H9 (cell line): ENCODE measurements at regions not wholly inside any gene's neighbourhood (a gene's known extent, or its start where the extent isn't known, plus 50 kb on each side); places are given as distances from the start of the nearest gene placed in this dataset.
"Not testable (repeated sequence)": the region's sequence is repeated elsewhere in the genome, so short reads cannot be mapped to it uniquely, and the experiment has no call there.

ENCODE experiments used
- DNase-seq: peaks from one replicate; pipeline ENCODE4 v3.0.0-alpha.2; 2017
- H2AFZ ChIP-seq: one replicate; pipeline ENCODE4 v1.6.1; 2013; ENCODE audit warnings: mild to moderate bottlenecking, low read length, control low read depth, moderate library complexity
- H2AK5ac ChIP-seq: 2 replicates; pipeline ENCODE4 v1.6.1; 2013; ENCODE audit warnings: low read length, control low read depth, mixed read lengths; ENCODE audit not compliant: insufficient read length
- H2BK120ac ChIP-seq: one replicate; pipeline ENCODE4 v1.6.1; 2013; ENCODE audit warnings: low read depth, mild to moderate bottlenecking, low read length, control low read depth, inconsistent platforms; ENCODE audit not compliant: poor library complexity, severe bottlenecking
- H2BK12ac ChIP-seq: 2 replicates; pipeline ENCODE4 v1.6.1; 2013; ENCODE audit warnings: low read length, control low read depth, mixed read lengths, low read depth; ENCODE audit not compliant: insufficient read length
- H2BK15ac ChIP-seq: 2 replicates; pipeline ENCODE4 v1.6.1; 2013; ENCODE audit warnings: low read depth, low read length, control low read depth
- H2BK20ac ChIP-seq: one replicate; pipeline ENCODE4 v1.6.1; 2013; ENCODE audit warnings: low read depth, mild to moderate bottlenecking, low read length, control low read depth, inconsistent platforms; ENCODE audit not compliant: poor library complexity, severe bottlenecking
- H2BK5ac ChIP-seq: 2 replicates; pipeline ENCODE4 v1.6.1; 2013; ENCODE audit warnings: low read length, control low read depth, mixed read lengths; ENCODE audit not compliant: insufficient read length
- H3K14ac ChIP-seq: 2 replicates; pipeline ENCODE4 v1.6.1; 2013; ENCODE audit warnings: low read length, control low read depth; ENCODE audit not compliant: insufficient read depth
- H3K18ac ChIP-seq: 2 replicates; pipeline ENCODE4 v1.6.1; 2013; ENCODE audit warnings: low read depth, mild to moderate bottlenecking, mixed read lengths, low read length, control low read depth; ENCODE audit not compliant: insufficient read length
- H3K23ac ChIP-seq: 2 replicates; pipeline ENCODE4 v1.6.1; 2013; ENCODE audit warnings: low read length, control low read depth, mixed read lengths, low read depth; ENCODE audit not compliant: insufficient read length
- H3K23me2 ChIP-seq: 2 replicates; pipeline ENCODE4 v1.6.1; 2013; ENCODE audit warnings: low read depth, mild to moderate bottlenecking, mixed read lengths, low read length, control low read depth; ENCODE audit not compliant: insufficient read length, poor library complexity, severe bottlenecking
- H3K27ac ChIP-seq: 2 replicates; pipeline ENCODE4 v1.5.1; 2013; ENCODE audit warnings: low read length, control low read depth, mixed read lengths, low read depth; ENCODE audit not compliant: insufficient read length
- H3K27me3 ChIP-seq: 2 replicates; pipeline ENCODE4 v1.6.1; 2013; ENCODE audit warnings: low read length, control low read depth, inconsistent platforms; ENCODE audit not compliant: insufficient read depth
- H3K4ac ChIP-seq: 2 replicates; pipeline ENCODE4 v1.6.1; 2013; ENCODE audit warnings: low read depth, mild to moderate bottlenecking, control low read depth, inconsistent platforms, low read length, moderate library complexity
- H3K4me1 ChIP-seq: 2 replicates; pipeline ENCODE4 v1.6.1; 2013; ENCODE audit warnings: low read length, control low read depth, inconsistent platforms; ENCODE audit not compliant: insufficient read depth
- H3K4me2 ChIP-seq: 2 replicates; pipeline ENCODE4 v1.6.1; 2013; ENCODE audit warnings: low read length, control low read depth, mixed read lengths; ENCODE audit not compliant: insufficient read length, insufficient read depth
- H3K56ac ChIP-seq: 2 replicates; pipeline ENCODE4 v1.6.1; 2013; ENCODE audit warnings: low read depth, mild to moderate bottlenecking, mixed read lengths, low read length, control low read depth; ENCODE audit not compliant: insufficient read length
- H3K79me1 ChIP-seq: 2 replicates; pipeline ENCODE4 v1.6.1; 2013; ENCODE audit warnings: low read depth, mild to moderate bottlenecking, moderate library complexity, low read length, control low read depth, inconsistent platforms; ENCODE audit not compliant: insufficient read depth, poor library complexity, severe bottlenecking
- H3K79me2 ChIP-seq: 2 replicates; pipeline ENCODE4 v1.6.1; 2013; ENCODE audit warnings: low read length, control low read depth, inconsistent platforms; ENCODE audit not compliant: insufficient read depth
- H3K9ac ChIP-seq: 2 replicates; pipeline ENCODE4 v1.6.1; 2013; ENCODE audit warnings: low read length, control low read depth, mixed read lengths; ENCODE audit not compliant: insufficient read length; ENCODE audit errors: extremely low read depth
- H3K9me3 ChIP-seq: one replicate; pipeline ENCODE4 v1.6.1; 2013; ENCODE audit warnings: low read depth, low read length, inconsistent platforms; ENCODE audit not compliant: control insufficient read depth
- H3T11ph ChIP-seq: one replicate; pipeline ENCODE4 v1.6.1; 2013; ENCODE audit warnings: mild to moderate bottlenecking, low read length, control low read depth, inconsistent platforms
- H4K20me1 ChIP-seq: one replicate; pipeline ENCODE4 v1.6.1; 2013; ENCODE audit not compliant: control insufficient read depth, insufficient read length, insufficient read depth
- H4K5ac ChIP-seq: 2 replicates; pipeline ENCODE4 v1.6.1; 2013; ENCODE audit warnings: low read depth, mild to moderate bottlenecking, mixed read lengths, low read length, control low read depth; ENCODE audit not compliant: insufficient read length
- H4K8ac ChIP-seq: replicated peaks from 2 replicates; pipeline ENCODE4 v1.6.1; 2013; ENCODE audit warnings: low read length, control low read depth, mixed read lengths, low read depth; ENCODE audit not compliant: insufficient read length
- H4K91ac ChIP-seq: 2 replicates; pipeline ENCODE4 v1.6.1; 2013; ENCODE audit warnings: low read depth, mild to moderate bottlenecking, moderate library complexity, mixed read lengths, low read length, control low read depth; ENCODE audit not compliant: insufficient read length
- H3K27ac Mint-ChIP-seq, 3 experiments: 2 replicates in 2 of 3; 3 replicates in 1 of 3; pipeline ENCODE4 v1.8.0; 2020 to 2021; ENCODE audit warnings: mixed read lengths in 3 of 3, mild to moderate bottlenecking in 1 of 3, moderate library complexity in 1 of 3
- H3K27me3 Mint-ChIP-seq: 2 replicates; pipeline ENCODE4 v1.8.0; 2021; ENCODE audit warnings: low read depth, mild to moderate bottlenecking, moderate library complexity, mixed read lengths
- H3K36me3 Mint-ChIP-seq, 3 experiments: 2 replicates in 2 of 3; 3 replicates in 1 of 3; pipeline ENCODE4 v1.8.0; 2020 to 2021; ENCODE audit warnings: low read depth in 3 of 3, mixed read lengths in 3 of 3; ENCODE audit not compliant: insufficient read depth in 1 of 3
- H3K4me1 Mint-ChIP-seq, 2 experiments: 2 replicates each; pipeline ENCODE4 v1.8.0; 2020; ENCODE audit warnings: mixed read lengths in 2 of 2
- H3K4me3 Mint-ChIP-seq, 2 experiments: 2 replicates in 1 of 2; 3 replicates in 1 of 2; pipeline ENCODE4 v1.8.0; 2020 to 2021; ENCODE audit warnings: mild to moderate bottlenecking in 2 of 2, mixed read lengths in 2 of 2, moderate library complexity in 1 of 2
- H3K9me3 Mint-ChIP-seq, 2 experiments: 2 replicates in 1 of 2; 3 replicates in 1 of 2; pipeline ENCODE4 v1.8.0; 2020; ENCODE audit warnings: mild to moderate bottlenecking in 2 of 2, mixed read lengths in 2 of 2, moderate library complexity in 1 of 2
- WGBS: extraction: QIAGEN DNeasy Blood & Tissue Kit; methylation state at CpG from one replicate; pipeline ENCODE4 v1.1.7; 2013; ENCODE audit warnings: missing lambda C conversion rate, low lambda C conversion rate, mixed read lengths; ENCODE audit not compliant: insufficient read length; ENCODE audit errors: extremely low coverage; 5-methylcytosine and 5-hydroxymethylcytosine counted together

DNA sequence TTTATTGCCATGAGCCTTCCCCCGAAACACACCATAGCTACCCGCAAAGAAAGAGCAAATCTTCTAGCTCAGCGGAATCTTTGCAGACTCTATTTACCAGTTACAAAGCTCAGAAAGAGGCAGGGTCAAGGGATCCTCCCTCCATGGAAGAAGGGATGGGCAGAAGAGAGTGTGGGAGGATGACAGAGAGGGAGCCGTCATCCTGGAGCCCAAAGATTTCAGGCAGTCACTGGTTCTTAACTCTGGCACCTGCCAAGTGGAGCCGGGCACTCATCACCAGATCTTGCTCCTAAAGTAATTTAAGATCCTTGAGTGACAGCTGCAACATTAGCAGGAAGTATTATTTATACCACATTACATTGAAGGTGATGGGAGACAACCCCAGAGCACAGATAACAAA, 137.9 kb upstream of the NBPF9 start:
- not testable (repeated sequence) for H4K20me1 ChIP-seq, H3K27ac ChIP-seq, H3K9me3 Mint-ChIP-seq, H3K14ac ChIP-seq, H3K79me2 ChIP-seq, H3K23me2 ChIP-seq, H3K23ac ChIP-seq, H2BK5ac ChIP-seq, H2AK5ac ChIP-seq, H2BK120ac ChIP-seq, H2BK12ac ChIP-seq, H3K9ac ChIP-seq, H3K4me2 ChIP-seq, H3K18ac ChIP-seq, H2BK20ac ChIP-seq, H3K79me1 ChIP-seq, H2AFZ ChIP-seq, H3K9me3 ChIP-seq, H3K36me3 Mint-ChIP-seq, H3K27me3 Mint-ChIP-seq, DNase-seq, H2BK15ac ChIP-seq, H3K27ac Mint-ChIP-seq, H3K27me3 ChIP-seq, H3T11ph ChIP-seq, H3K4me3 Mint-ChIP-seq, H3K56ac ChIP-seq, H3K4me1 Mint-ChIP-seq, H3K4ac ChIP-seq, H4K8ac ChIP-seq, H3K4me1 ChIP-seq, H4K91ac ChIP-seq, H4K5ac ChIP-seq
- WGBS, result no CpG with 5 or more reads among the region's 5 CpGs

DNA sequence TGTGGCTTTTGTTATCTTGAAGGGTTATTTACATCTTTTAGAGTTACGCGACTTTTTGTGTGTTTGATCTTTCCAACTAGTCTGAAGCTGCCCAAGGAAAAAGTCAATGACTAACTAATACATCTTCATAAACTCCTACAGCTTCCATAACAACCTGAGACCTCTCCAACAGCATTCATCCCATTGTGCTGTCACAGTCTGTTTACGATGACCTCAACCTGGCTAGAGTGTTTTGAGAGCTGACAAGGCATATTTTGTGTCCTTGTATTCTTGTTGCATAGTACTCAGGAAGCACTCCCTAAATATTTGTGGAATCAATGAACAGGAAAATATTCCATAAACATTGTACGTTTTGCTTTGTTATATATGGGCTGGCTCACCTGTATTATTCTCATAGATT, 140.2 kb upstream of the NBPF9 start:
- H3K9ac ChIP-seq, H3K79me2 ChIP-seq, H4K91ac ChIP-seq, H2BK5ac ChIP-seq, H3K4me1 Mint-ChIP-seq, H3K14ac ChIP-seq, H3K27me3 Mint-ChIP-seq, H3K4me1 ChIP-seq, H3T11ph ChIP-seq, H3K4me2 ChIP-seq, H2BK120ac ChIP-seq, H4K5ac ChIP-seq, H2BK20ac ChIP-seq, H2BK15ac ChIP-seq, H3K36me3 Mint-ChIP-seq, H2BK12ac ChIP-seq, H4K20me1 ChIP-seq, H3K4ac ChIP-seq, H3K9me3 Mint-ChIP-seq, H3K4me3 Mint-ChIP-seq, H3K23me2 ChIP-seq, H3K23ac ChIP-seq, H3K18ac ChIP-seq, H3K79me1 ChIP-seq, H4K8ac ChIP-seq, H3K27me3 ChIP-seq, H2AK5ac ChIP-seq, H3K9me3 ChIP-seq, H2AFZ ChIP-seq, H3K27ac Mint-ChIP-seq, DNase-seq, H3K56ac ChIP-seq, H3K27ac ChIP-seq: not testable (repeated sequence)
- no CpG with 5 or more reads among the region's 4 CpGs for WGBS

GRCh38 chr1:149244621-149245020, 141.3 kb upstream of the NBPF9 start:
- not testable (repeated sequence) for H2AK5ac ChIP-seq, H2BK5ac ChIP-seq, H3K4me3 Mint-ChIP-seq, H3K27me3 ChIP-seq, H3K56ac ChIP-seq, H3K9me3 ChIP-seq, H3K4ac ChIP-seq, DNase-seq, H2BK20ac ChIP-seq, H3K27ac ChIP-seq, H3K36me3 Mint-ChIP-seq, H4K20me1 ChIP-seq, H4K8ac ChIP-seq, H2BK12ac ChIP-seq, H3K4me2 ChIP-seq, H2AFZ ChIP-seq, H3K79me1 ChIP-seq, H3K23me2 ChIP-seq, H3K14ac ChIP-seq, H3T11ph ChIP-seq, H4K5ac ChIP-seq, H3K27ac Mint-ChIP-seq, H3K23ac ChIP-seq, H3K27me3 Mint-ChIP-seq, H3K18ac ChIP-seq, H3K79me2 ChIP-seq, H2BK15ac ChIP-seq, H4K91ac ChIP-seq, H3K9ac ChIP-seq, H3K9me3 Mint-ChIP-seq, H3K4me1 Mint-ChIP-seq, H3K4me1 ChIP-seq, H2BK120ac ChIP-seq
- WGBS, result no CpG with 5 or more reads among the region's 3 CpGs
